NCI-H2029 (cell line): ENCODE measurements at regions not wholly inside any gene's neighbourhood (a gene's known extent, or its start where the extent isn't known, plus 50 kb on each side); places are given as distances from the start of the nearest gene placed in this dataset.

Experiments used
- DNase-seq: peaks from one replicate; lab custom pipeline; 2025; lab: John Stamatoyannopoulos, UW

DNA sequence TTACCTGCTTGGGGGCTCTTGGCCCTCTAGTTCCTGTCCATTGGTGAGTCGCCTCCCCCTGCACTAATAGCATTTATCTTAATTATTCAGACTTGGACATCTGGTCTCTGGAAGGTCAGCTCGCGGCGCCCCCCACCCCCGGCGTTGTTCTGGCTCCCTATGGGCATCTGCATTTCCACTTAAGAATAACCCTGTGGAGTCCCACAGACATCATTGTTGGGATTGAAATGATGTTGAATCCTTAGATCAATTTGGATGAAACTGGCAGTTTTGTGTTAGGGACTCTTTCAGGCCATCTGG, 313.8 kb upstream of the HS6ST1 start:
- DNase-seq: no peak

GRCh38 chr2:128633501-128633900, 314.8 kb upstream of the HS6ST1 start:
- no peak for DNase-seq

DNA sequence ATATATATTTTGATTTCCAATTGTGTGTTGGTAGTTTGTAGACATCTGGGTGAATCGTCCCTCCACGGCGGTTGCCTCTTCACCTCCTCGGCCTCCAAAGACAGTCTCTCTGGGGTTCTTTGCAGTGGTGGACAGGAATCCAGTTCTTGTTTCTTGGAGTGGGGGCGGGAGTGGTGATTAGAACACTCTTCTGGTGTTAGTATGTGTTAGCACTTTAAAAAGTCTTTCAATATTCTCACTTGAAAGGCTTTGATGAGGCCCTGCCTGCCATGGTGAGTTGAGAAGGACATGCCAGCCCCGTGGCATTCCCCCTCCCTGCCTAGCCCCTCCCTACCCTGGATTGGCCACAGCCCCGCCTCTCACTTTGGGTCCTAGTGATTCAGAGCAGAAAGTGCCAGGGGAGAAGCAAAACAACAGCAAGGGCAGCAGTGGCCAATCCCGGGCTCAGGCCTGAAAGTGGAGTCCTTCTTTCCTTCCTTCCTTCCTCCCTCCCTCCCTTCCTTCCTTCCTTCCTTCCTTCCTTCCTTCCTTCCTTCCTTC, 316.8 kb upstream of the HS6ST1 start:
- DNase-seq: no peak

- DNase-seq: no peak
These were observed 318.1 kb upstream of the HS6ST1 start for GRCh38 chr2:128636802-128637147.

DNA sequence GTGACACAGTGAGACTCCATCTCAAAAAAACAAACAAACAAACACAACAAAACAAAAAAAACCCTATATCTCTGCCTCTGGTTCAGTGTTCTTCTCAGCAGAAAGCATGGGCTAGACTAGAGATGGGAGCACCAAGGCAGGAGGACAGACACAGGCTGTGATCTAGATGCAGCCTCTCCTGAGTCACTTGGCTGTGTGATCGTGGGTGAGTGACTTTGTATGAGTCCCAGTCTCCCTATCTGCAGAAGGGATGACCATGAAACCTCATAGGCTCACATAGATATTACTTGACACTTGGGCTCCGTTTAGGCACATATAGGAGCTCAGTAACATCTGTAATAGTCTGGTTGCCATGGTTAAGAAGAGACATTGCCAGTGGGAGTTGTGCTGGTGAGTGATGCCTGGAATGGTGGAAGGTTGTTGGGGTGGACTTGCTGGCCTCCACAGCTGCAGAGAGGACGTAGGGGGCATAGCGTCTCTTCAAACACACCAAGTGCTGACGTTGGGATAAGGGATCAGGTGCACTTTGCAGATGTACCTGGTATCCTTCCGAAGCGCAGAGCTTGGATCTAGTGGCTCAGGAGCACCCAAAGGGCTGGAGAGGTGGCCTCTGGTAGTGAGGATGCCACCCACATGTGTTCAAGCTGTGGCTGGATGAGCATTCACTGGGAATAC, 318.9 kb upstream of the HS6ST1 start:
- DNase-seq: no peak

DNA sequence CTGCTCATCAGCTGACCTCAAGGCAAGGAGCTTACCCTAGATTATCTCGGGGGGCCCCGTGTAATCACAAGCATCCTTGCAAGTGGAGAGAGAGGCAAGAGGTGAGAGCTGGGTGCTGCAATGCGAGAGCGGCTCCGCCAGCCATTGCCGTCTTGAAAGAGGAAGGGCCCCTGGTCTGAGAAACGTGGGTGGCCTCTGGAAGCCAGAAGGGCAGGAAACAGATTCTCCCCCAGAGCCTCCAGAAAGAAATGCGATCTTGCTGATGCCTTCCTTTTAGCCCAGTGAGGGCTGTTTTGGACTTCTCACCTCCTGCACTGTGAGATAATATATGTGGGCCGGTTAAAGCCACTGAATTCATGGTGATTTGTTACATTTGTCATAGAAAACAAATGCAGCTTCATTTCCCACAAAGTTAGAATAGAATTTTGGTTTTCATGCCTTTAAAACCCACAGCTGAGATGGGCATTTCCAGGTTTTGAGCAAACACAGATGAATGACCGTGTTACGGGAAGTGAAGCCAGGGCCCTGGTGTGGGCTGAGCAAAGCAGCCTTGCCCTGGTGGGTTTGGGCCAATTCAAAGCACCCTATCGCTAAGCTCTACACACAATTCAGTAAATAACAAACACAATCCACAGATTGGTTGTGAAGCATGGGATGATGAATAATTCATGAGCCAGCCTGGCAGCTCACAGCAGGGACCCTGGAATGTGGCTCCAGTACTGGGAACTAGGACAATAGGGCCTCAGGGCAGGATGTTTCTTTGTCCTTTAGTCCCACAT, 319.9 kb upstream of the HS6ST1 start:
- no peak for DNase-seq

DNA sequence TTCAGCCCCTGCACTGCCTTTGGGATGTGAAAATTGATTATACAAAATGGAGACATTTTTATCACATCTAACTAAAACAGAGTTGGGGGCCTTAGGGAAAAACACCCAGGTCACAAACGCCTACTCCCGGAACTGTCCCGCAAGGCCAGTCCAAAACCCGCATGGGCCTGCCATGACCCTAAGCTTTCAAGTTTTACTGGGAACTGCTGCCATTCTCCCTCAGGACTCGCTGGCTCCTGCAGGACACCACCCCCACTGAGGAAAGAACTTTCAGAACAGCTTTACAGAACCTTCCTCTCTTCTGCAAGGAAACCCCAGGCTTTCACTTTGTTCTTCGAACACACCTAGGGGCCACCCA, 320.4 kb upstream of the HS6ST1 start:
- no peak for DNase-seq

GRCh38 chr2:128639693-128640092, 321.0 kb upstream of the HS6ST1 start:
- no peak for DNase-seq

DNA sequence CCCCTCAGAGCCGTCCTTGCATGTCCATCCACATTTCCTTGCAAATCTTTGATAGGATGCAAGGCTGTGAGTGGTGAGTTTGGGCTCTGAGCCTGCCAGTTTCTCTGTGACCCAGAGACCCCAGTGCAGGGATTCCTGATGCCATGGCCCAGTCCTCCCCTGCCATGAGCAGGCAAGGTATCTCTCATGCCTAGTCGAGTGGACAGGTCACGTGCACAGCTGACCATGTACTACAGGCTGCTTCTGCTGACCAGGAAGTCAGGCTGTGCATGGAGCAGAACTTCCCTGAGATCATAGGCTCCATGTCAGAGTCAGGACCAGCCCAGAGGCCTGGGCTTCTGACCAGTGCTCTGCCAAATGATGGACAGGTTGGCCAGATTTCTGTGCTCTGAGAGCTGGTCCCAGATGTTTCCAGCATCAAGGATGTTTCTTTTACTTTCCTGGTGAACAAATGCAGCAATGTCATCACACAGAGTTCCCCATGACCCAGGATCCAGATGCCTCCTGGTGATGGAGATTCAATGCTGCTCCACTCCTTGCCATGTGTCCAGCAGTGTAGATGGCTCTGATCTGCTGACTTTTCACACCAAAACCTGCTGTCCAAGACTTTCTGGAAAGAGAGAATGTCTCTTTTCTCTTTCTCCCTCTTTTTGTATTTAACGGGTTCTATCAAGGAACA, 321.6 kb upstream of the HS6ST1 start:
- DNase-seq: no peak

DNA sequence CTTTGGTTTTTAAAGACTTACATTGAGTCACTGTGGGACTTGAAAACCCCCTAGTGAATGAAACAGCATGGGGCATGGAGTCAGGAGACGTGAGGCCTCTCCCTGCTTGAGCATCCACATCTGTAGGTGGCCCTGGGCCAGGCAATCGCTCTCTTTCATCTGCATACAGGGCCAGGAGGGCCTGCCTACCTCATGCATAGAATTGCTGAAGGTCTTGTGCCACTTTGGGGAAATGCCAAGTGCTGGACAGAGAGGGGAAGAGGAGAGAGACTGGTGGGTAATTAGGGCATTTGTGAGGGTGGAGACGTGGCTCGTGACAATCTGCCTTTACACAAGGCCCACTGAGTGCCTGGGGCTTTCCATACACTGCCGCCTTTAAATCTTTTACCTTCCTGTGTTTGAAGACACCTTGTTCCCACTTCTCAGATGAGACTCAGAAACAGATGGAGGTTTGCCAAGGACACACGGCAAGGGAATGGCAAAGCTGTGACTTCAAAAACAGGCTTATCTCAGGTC, 322.2 kb upstream of the HS6ST1 start:
- no peak for DNase-seq

DNA sequence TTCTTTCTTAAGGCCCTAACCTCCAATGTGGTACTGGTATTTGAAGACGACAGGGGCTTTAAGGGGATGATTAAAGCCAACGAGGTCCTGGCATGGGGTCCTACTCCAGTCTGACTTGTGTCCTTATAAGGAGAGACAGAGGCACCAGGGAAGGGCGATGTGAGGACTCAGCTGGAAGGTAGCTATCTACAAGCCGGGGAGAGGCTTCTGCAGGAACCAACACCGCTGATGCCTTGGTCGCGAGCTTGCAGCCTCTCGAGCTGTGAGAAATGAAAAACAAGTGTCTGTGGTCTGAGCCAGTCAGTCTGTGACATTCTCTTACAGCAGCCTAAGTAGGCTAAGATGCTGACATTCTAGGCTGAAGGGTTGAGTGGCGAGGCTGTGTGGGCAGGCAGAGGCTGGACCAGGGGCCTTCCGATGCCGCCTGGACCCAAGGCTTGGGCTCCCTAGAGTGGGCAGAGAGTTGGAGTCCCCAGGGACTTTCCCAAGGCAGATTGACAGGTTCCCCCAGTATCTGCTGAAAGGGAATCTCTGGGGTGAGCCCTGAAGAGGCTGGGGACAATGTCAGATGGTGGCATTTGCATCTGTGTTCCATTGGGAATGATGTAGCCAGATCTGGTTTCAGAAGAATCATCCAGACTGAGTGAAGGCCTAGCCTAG, 322.9 kb upstream of the HS6ST1 start:
- no peak for DNase-seq

GRCh38 chr2:128642316-128642715, 323.6 kb upstream of the HS6ST1 start:
- no peak for DNase-seq

DNA sequence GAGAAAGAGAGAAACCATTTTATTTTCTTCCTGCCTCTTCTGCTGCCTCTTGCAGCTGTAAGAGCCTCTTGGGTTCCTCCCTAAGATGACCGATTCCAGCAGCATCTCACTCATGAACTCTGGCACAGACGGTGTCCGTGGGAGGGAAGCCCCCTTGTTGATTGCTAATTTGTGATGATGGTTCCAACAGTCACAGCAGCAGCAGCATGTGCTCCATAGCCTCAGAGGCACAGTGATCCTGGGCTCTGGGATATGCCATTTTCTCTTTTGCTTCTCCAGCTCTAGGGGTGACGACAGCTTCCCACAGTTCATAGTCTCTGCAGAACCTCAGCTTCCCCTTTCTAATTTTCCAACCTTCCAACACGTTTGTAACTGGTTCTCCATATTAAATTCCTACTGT, 324.2 kb upstream of the HS6ST1 start:
- DNase-seq: no peak

- no peak for DNase-seq
These were observed 324.8 kb upstream of the HS6ST1 start for GRCh38 chr2:128643221-128644065.

DNA sequence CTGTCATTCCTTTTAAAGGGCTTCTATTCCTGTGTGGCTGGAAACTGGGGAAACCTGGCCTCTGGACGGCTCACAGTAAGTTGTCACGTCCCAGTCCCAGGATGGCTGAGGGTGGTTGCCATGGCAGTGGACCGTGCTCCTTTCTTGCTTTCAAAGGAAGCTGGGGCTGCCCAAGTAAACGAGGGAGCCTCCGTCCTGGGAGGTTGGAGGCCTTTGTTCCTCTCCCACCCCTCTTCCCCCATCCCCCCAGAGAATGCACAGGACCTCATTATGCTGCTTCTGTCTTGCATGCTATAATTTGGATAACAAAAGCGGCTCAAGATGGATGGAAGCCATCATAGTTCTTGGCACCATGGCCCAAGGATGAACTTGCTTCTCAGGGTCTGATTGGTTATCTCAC, 325.5 kb upstream of the HS6ST1 start:
- no peak for DNase-seq

DNA sequence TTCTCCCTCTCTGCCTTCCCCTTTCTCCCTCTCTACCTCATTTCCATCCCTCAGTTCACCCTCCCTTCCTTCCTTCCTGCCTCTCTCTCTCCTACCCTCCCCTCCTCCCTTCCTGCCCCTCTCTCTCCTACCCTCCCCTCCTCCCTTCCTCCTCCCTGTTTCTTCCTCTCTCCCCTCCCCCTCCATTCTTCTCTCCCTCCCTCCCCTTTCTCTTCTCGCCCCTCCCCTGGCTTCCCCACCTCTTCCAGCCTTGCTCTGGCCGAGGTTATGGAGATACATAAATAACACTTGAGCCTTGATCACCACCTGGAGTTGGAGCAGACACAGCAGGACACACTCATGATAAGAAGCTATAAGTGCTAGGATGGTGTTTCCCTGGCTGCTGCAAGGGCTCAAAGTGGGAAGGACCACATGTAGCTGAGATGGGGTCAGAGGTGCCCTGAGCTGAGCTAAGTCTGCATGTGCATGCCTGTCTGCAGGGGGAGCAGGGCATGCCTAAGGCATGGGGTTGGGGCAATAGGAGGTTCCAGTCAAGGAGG, 326.1 kb upstream of the HS6ST1 start:
- no peak for DNase-seq

- no peak for DNase-seq
These were observed 327.0 kb upstream of the HS6ST1 start for GRCh38 chr2:128645631-128646030.

GRCh38 chr2:128646091-128646490, 327.4 kb upstream of the HS6ST1 start:
- DNase-seq: no peak

GRCh38 chr2:128646691-128647090, 328.0 kb upstream of the HS6ST1 start:
- DNase-seq: no peak

DNA sequence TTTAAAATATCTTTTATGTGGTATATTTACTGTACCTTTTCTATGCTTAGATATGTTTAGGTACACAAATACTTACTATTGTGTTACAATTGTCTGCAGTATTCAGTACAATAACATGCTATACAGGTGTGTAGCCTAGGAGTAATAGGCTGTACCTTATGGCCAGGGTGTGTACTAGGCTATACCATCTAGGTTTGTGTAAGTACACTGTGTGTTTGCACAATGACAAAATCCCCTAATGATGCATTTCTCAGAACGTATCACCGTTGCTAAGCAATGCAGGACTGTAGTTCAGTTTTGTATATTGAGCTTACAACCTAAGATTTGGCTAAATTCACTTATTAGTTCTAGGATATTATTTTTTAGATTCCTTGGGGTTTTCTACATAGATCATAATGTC, 332.3 kb upstream of the HS6ST1 start:
- no peak for DNase-seq

GRCh38 chr2:128654408-128654807, 335.7 kb upstream of the HS6ST1 start:
- DNase-seq: no peak
